CD4-positive, alpha-beta T cell treated with Interleukin-15 for 1 hour (primary cell): ENCODE measurements at regions not wholly inside any gene's neighbourhood (a gene's known extent, or its start where the extent isn't known, plus 50 kb on each side); places are given as distances from the start of the nearest gene placed in this dataset.

ENCODE experiments used
- DNase-seq: peaks from one replicate; pipeline ENCODE4 v3.0.0-alpha.2; 2020

- no peak for DNase-seq
Observed at GRCh38 chr2:195494451-195494850, 162.6 kb upstream of the SLC39A10 start.

GRCh38 chr2:195493416-195493815 is 163.6 kb upstream of the SLC39A10 start:
- no peak for DNase-seq

GRCh38 chr2:195490319-195490718 is 166.7 kb upstream of the SLC39A10 start:
- no peak for DNase-seq

- DNase-seq = no peak
Observed at GRCh38 chr2:195489101-195489500, 167.9 kb upstream of the SLC39A10 start.

GRCh38 chr2:195488567-195488966 is 168.5 kb upstream of the SLC39A10 start:
- no peak for DNase-seq

- no peak for DNase-seq
Observed at GRCh38 chr2:195486987-195487644, 169.9 kb upstream of the SLC39A10 start.

GRCh38 chr2:195486520-195486919 is 170.5 kb upstream of the SLC39A10 start:
- no peak for DNase-seq

GRCh38 chr2:195482010-195482409 is 175.0 kb upstream of the SLC39A10 start:
- DNase-seq = no peak

GRCh38 chr2:195480121-195480520 is 176.9 kb upstream of the SLC39A10 start:
- no peak for DNase-seq

- no peak for DNase-seq
Observed at GRCh38 chr2:195479407-195479806, 177.6 kb upstream of the SLC39A10 start.

GRCh38 chr2:195477996-195478382 is 179.0 kb upstream of the SLC39A10 start:
- DNase-seq = no peak

- DNase-seq = no peak
Observed at GRCh38 chr2:195477248-195477995, 179.6 kb upstream of the SLC39A10 start.

GRCh38 chr2:195475336-195475735 is 181.7 kb upstream of the SLC39A10 start:
- no peak for DNase-seq

GRCh38 chr2:195473862-195474261 is 183.2 kb upstream of the SLC39A10 start:
- no peak for DNase-seq

GRCh38 chr2:195472501-195473234 is 184.4 kb upstream of the SLC39A10 start:
- no peak for DNase-seq

- no peak for DNase-seq
Observed at GRCh38 chr2:195471807-195472206, 185.2 kb upstream of the SLC39A10 start.

GRCh38 chr2:195471163-195471562 is 185.9 kb upstream of the SLC39A10 start:
- no peak for DNase-seq

- no peak for DNase-seq
Observed at GRCh38 chr2:195470622-195471021, 186.4 kb upstream of the SLC39A10 start.

GRCh38 chr2:195468771-195469170 is 188.3 kb upstream of the SLC39A10 start:
- DNase-seq = no peak

GRCh38 chr2:195466427-195466826 is 190.6 kb upstream of the SLC39A10 start:
- no peak for DNase-seq

- no peak for DNase-seq
Observed at GRCh38 chr2:195461010-195461409, 196.0 kb upstream of the SLC39A10 start.

- DNase-seq = no peak
Observed at GRCh38 chr2:195458936-195459335, 198.1 kb upstream of the SLC39A10 start.

GRCh38 chr2:195457873-195458272 is 199.2 kb upstream of the SLC39A10 start:
- DNase-seq = no peak

GRCh38 chr2:195456771-195457170 is 200.3 kb upstream of the SLC39A10 start:
- no peak for DNase-seq
